Cardiac muscle cell (in vitro differentiated cells and primary cell): ENCODE measurements at regions not wholly inside any gene's neighbourhood (a gene's known extent, or its start where the extent isn't known, plus 50 kb on each side); places are given as distances from the start of the nearest gene placed in this dataset.

Source experiments
- DNase-seq, 2 donors: peaks; one replicate each; pipeline versions ENCODE4 v3.0.0 to v3.0.0-alpha.2; 2010 to 2017; ENCODE audit warnings: low read depth in 1 of 2, low spot score in 1 of 2
- H3K27ac ChIP-seq: fragments of 200-600 bp; sonication (generic); 2 replicates; pipeline ENCODE4 v1.5.1; 2016
- H3K27me3 ChIP-seq: fragments of 200-600 bp; sonication (generic); 2 replicates; pipeline ENCODE4 v1.6.0; 2016; ENCODE audit warnings: control low read depth
- H3K36me3 ChIP-seq: fragments of 200-600 bp; sonication (generic); 2 replicates; pipeline ENCODE4 v1.5.1; 2016; ENCODE audit warnings: control low read depth
- H3K4me1 ChIP-seq: fragments of 200-600 bp; sonication (generic); 2 replicates; pipeline ENCODE4 v1.8.1; 2017; ENCODE audit warnings: low read depth, mild to moderate bottlenecking, mixed run types
- H3K4me3 ChIP-seq: fragments of 200-600 bp; sonication (generic); 2 replicates; pipeline ENCODE4 v1.5.1; 2016; ENCODE audit warnings: mild to moderate bottlenecking
- H3K9me3 ChIP-seq: fragments of 200-600 bp; sonication (generic); 2 replicates; pipeline ENCODE4 v1.5.1; 2017; ENCODE audit warnings: low read depth, mild to moderate bottlenecking, control low read depth
- TF ChIP-seq, protein P1 (sequence below): IDR thresholded peaks from 2 replicates; pipeline ENCODE4 v1.5.1; 2012; ENCODE audit warnings: low read depth, mild to moderate bottlenecking, low read length

DNA sequence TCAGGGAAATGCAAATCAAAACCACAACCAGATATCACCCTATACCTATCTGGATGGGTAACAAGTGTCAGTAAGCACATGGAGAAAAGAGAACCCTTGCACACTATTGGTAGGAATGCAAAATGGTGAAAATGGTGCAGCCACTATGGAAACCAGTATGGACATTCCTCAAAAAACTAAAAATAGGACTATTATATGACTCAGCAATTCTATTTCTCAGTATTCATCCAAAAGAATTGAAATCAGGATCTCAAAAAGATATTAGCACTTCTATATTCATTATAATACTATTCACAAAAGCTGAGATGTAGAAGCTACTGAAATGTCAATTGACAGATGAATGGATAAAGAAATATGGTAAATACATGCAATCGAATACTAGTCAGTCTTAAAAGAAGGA is 491.1 kb upstream of the MYT1L start:
- Histone ChIP-seq H3K36me3 (no peaks in the 10 kb centered on the region), H3K27me3 (no peaks in the 10 kb centered on the region), H3K4me3 (no peak overlapping the region), H3K27ac (no peak overlapping the region), H3K9me3 (no peaks in the 10 kb centered on the region), H3K4me1 (no peaks in the 10 kb centered on the region)
- no peak for DNase-seq
- TF ChIP-seq, protein P1, sequence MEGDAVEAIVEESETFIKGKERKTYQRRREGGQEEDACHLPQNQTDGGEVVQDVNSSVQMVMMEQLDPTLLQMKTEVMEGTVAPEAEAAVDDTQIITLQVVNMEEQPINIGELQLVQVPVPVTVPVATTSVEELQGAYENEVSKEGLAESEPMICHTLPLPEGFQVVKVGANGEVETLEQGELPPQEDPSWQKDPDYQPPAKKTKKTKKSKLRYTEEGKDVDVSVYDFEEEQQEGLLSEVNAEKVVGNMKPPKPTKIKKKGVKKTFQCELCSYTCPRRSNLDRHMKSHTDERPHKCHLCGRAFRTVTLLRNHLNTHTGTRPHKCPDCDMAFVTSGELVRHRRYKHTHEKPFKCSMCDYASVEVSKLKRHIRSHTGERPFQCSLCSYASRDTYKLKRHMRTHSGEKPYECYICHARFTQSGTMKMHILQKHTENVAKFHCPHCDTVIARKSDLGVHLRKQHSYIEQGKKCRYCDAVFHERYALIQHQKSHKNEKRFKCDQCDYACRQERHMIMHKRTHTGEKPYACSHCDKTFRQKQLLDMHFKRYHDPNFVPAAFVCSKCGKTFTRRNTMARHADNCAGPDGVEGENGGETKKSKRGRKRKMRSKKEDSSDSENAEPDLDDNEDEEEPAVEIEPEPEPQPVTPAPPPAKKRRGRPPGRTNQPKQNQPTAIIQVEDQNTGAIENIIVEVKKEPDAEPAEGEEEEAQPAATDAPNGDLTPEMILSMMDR: no peak

- no peaks in the 10 kb centered on the region for H3K4me1 ChIP-seq
- TF ChIP-seq, protein P1: no peak
Measured at GRCh38 chr2:2812648-2813047, 481.6 kb upstream of the MYT1L start.

DNA sequence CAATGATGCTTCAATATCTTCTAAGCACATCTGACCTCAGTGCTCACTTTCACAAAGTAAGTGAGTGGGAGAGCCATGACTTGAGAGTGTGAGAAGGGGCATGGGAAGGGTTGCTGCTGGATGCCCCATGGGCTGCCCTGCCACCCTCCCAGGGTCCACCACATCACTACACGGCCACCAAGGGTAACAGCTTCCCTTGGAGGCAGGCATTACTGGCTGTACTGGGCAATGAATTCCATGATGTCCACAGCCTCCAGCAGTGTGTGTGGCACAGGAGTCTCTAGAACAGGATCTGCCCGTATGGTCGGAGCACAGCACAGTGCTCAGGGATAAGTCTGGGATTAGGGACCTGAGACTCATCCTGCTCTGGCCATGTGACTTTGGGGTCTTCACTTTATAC is 481.0 kb upstream of the MYT1L start:
- no peaks in the 10 kb centered on the region for H3K4me1 ChIP-seq
- no peak overlapping the region for H3K4me3 ChIP-seq
- TF ChIP-seq, protein P1: no peak
- no peak overlapping the region for H3K27ac ChIP-seq
- no peak for DNase-seq
- H3K9me3 ChIP-seq: no peaks in the 10 kb centered on the region
- H3K27me3 ChIP-seq: no peaks in the 10 kb centered on the region
- no peaks in the 10 kb centered on the region for H3K36me3 ChIP-seq

More at GRCh38 chr2:2812648-2813047, 481.6 kb upstream of the MYT1L start:
- Histone ChIP-seq H3K36me3 (no peaks in the 10 kb centered on the region), H3K9me3 (no peaks in the 10 kb centered on the region), H3K27me3 (no peaks in the 10 kb centered on the region), H3K4me3 (no peak overlapping the region), H3K27ac (no peak overlapping the region)
- no peak for DNase-seq

DNA sequence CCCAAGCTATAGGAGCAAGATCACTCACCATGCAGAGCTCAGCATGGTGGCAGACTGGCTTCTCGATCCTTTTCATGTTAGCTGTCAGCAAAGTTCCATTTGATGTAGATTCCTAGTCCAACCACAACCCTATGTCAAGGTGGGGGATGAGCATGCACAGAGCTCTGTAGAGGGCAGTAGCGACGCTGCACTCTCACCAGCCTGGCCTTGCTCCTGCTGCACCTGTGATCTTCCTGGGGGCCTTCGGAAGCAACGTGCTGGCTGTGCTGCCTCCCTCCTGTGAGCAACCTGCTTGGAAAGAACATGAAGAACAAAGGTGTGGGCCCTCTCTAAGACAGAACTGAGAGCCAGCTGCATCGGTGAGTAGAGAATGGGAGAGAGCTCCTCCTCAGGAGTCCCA is 479.4 kb upstream of the MYT1L start:
- H3K4me3 ChIP-seq: no peak overlapping the region
- TF ChIP-seq, protein P1: no peak
- DNase-seq: no peak

DNA sequence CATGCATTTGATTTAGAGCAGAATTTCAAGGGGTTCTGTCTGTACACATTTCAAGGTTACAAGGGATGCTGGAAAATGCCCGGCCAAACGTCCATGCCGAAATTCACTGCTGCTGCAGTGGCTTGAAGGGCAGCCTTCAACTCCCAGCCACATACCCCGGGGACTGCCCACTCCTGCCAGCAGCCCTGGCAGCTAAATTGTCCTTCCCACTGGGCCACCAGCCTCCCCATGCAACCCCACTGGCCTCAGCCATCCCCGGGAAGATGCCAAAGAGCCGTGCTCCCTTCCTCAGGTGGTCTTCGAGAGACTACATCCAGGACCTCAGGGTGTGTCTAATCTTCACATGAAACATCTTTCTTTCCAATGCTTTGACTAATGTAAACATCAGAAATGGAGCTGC is 478.7 kb upstream of the MYT1L start:
- Histone ChIP-seq H3K27ac (no peak overlapping the region), H3K4me3 (no peak overlapping the region), H3K4me1 (no peaks in the 10 kb centered on the region), H3K36me3 (no peaks in the 10 kb centered on the region), H3K9me3 (no peaks in the 10 kb centered on the region), H3K27me3 (no peaks in the 10 kb centered on the region)
- no peak for DNase-seq
- TF ChIP-seq, protein P1: no peak

More for the DNA sequence above, 479.4 kb upstream of the MYT1L start:
- H3K27ac ChIP-seq: no peak overlapping the region
- no peaks in the 10 kb centered on the region for H3K27me3 ChIP-seq
- H3K4me1 ChIP-seq: no peaks in the 10 kb centered on the region
- H3K36me3 ChIP-seq: no peaks in the 10 kb centered on the region
- H3K9me3 ChIP-seq: no peaks in the 10 kb centered on the region

DNA sequence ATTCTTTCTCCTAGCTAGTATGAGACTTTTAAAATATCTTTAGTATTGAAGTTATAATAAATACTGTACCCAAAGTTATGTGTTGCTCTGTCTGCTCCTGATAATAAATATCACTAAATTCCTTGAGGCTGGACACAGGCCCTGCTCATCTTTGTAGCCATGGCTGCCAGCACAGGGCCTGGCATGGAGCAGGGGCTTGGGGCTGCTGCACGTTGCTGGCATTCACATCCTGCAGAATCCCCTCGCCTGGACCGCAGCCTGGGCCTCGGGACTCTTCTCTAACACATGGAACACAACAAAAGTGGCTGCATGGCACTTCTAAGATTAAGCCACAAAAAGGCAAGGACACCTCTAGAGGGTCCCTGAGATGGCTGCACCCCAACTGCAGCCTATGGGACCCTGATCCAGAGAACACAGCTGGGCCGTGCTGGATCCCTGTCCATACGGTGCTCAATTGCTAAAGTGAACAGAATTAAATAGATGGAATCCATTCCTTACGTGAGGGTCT is 477.5 kb upstream of the MYT1L start:
- H3K9me3 ChIP-seq: no peaks in the 10 kb centered on the region
- TF ChIP-seq, protein P1: no peak
- no peak for DNase-seq
- no peak overlapping the region for H3K27ac ChIP-seq
- no peak overlapping the region for H3K4me3 ChIP-seq
- no peaks in the 10 kb centered on the region for H3K4me1 ChIP-seq
- no peaks in the 10 kb centered on the region for H3K27me3 ChIP-seq
- no peaks in the 10 kb centered on the region for H3K36me3 ChIP-seq
